ENCODE measurements at regions not wholly inside any gene's neighbourhood (a gene's known extent, or its start where the extent isn't known, plus 50 kb on each side); places are given as distances from the start of the nearest gene placed in this dataset.
"Not testable (repeated sequence)": the region's sequence is repeated elsewhere in the genome, so short reads cannot be mapped to it uniquely, and the experiment has no call there.

GRCh38 chr3:5053021-5053831 lies 68.9 kb upstream of the ARL8B start:
- no peak overlapping the region for H3K4me3 ChIP-seq (ENCODE audit: low read depth, low read length)
- peak; percentile 17 for DNase-seq (ENCODE audit: low read depth)
- TF ChIP-seq MAX (IDR thresholded peaks at IDR 0.05; ENCODE audit: low read depth, low read length) = no peak
- no peak for TF ChIP-seq POLR2A (IDR thresholded peaks at IDR 0.05; ENCODE audit: extremely low read depth, insufficient read length)
- TF ChIP-seq CTCF (IDR thresholded peaks at IDR 0.05; ENCODE audit: low read depth, low read length) = no peak
- no peak for TF ChIP-seq MYC (IDR thresholded peaks at IDR 0.05; ENCODE audit: low read depth, low read length)

GRCh38 chr3:5054098-5054497 lies 68.0 kb upstream of the ARL8B start:
- TF ChIP-seq CTCF (IDR thresholded peaks at IDR 0.05; ENCODE audit: low read depth, low read length) = no peak
- TF ChIP-seq MYC (IDR thresholded peaks at IDR 0.05; ENCODE audit: low read depth, low read length) = no peak
- no peak for TF ChIP-seq POLR2A (IDR thresholded peaks at IDR 0.05; ENCODE audit: extremely low read depth, insufficient read length)
- TF ChIP-seq MAX (IDR thresholded peaks at IDR 0.05; ENCODE audit: low read depth, low read length) = peak; percentile 39; the same call in 1 of the 2 replicates
- peak; percentile 73 for DNase-seq (ENCODE audit: low read depth)

GRCh38 chr3:5054579-5054978 lies 67.5 kb upstream of the ARL8B start:
- not testable (repeated sequence) for DNase-seq (ENCODE audit: low read depth); H3K4me3 ChIP-seq (ENCODE audit: low read depth, low read length)

More at GRCh38 chr3:5054098-5054497, 68.0 kb upstream of the ARL8B start:
- no peak overlapping the region for H3K4me3 ChIP-seq (ENCODE audit: low read depth, low read length)

- no peak overlapping the region for H3K4me3 ChIP-seq (ENCODE audit: low read depth, low read length)
- TF ChIP-seq CTCF (IDR thresholded peaks at IDR 0.05; ENCODE audit: low read depth, low read length) = no peak
- TF ChIP-seq POLR2A (IDR thresholded peaks at IDR 0.05; ENCODE audit: extremely low read depth, insufficient read length) = no peak
- TF ChIP-seq MYC (IDR thresholded peaks at IDR 0.05; ENCODE audit: low read depth, low read length) = no peak
- TF ChIP-seq MAX (IDR thresholded peaks at IDR 0.05; ENCODE audit: low read depth, low read length) = no peak
- DNase-seq (ENCODE audit: low read depth) = peak; percentile 72
Observed at GRCh38 chr3:5055357-5056110, 66.6 kb upstream of the ARL8B start.

- no peak overlapping the region for H3K4me3 ChIP-seq (ENCODE audit: low read depth, low read length)
- TF ChIP-seq MAX (IDR thresholded peaks at IDR 0.05; ENCODE audit: low read depth, low read length) = no peak
- no peak for TF ChIP-seq POLR2A (IDR thresholded peaks at IDR 0.05; ENCODE audit: extremely low read depth, insufficient read length)
- no peak for TF ChIP-seq MYC (IDR thresholded peaks at IDR 0.05; ENCODE audit: low read depth, low read length)
- no peak for TF ChIP-seq CTCF (IDR thresholded peaks at IDR 0.05; ENCODE audit: low read depth, low read length)
- DNase-seq (ENCODE audit: low read depth) = no peak
Observed at GRCh38 chr3:5056111-5056391, 66.0 kb upstream of the ARL8B start.

GRCh38 chr3:5057272-5057671 lies 64.8 kb upstream of the ARL8B start:
- DNase-seq (ENCODE audit: low read depth) = no peak
- TF ChIP-seq MAX (IDR thresholded peaks at IDR 0.05; ENCODE audit: low read depth, low read length) = no peak
- TF ChIP-seq POLR2A (IDR thresholded peaks at IDR 0.05; ENCODE audit: extremely low read depth, insufficient read length) = no peak
- TF ChIP-seq CTCF (IDR thresholded peaks at IDR 0.05; ENCODE audit: low read depth, low read length) = no peak
- no peak for TF ChIP-seq MYC (IDR thresholded peaks at IDR 0.05; ENCODE audit: low read depth, low read length)
- H3K4me3 ChIP-seq (ENCODE audit: low read depth, low read length) = no peak overlapping the region
